Heart right ventricle (tissue), 16 donors: ENCODE measurements at regions not wholly inside any gene's neighbourhood (a gene's known extent, or its start where the extent isn't known, plus 50 kb on each side); places are given as distances from the start of the nearest gene placed in this dataset.
"Not testable (repeated sequence)": the region's sequence is repeated elsewhere in the genome, so short reads cannot be mapped to it uniquely, and the experiment has no call there.

Experiments
- ATAC-seq, 8 donors: fragments of 200-7000 bp; cut with Tn5 transposase; one replicate each; pipeline ENCODE4 v1.9.1; 2020; ENCODE audit warnings: mild to moderate bottlenecking in 8 of 8, moderate library complexity in 8 of 8, moderate number of reproducible peaks in 1 of 8
- DNase-seq, 2 donors: peaks; one replicate each; pipeline ENCODE4 v3.0.0-alpha.2; 2020
- H3K27ac ChIP-seq, 10 donors: fragments of 200-600 bp; sonication (generic) in 2 of 10; one replicate each; pipeline versions ENCODE4 v1.5.0 to v1.8.0; 2020 to 2022; ENCODE audit warnings: mild to moderate bottlenecking in 3 of 10
- H3K27me3 ChIP-seq, 7 donors: fragments of 200-600 bp; one replicate each; pipeline ENCODE4 v1.8.0; 2021 to 2022; ENCODE audit warnings: mild to moderate bottlenecking in 2 of 7
- H3K36me3 ChIP-seq, 9 donors: fragments of 200-600 bp; sonication (generic) in 1 of 9; one replicate each; pipeline versions ENCODE4 v1.5.0 to v1.8.0; 2020 to 2022; ENCODE audit warnings: mild to moderate bottlenecking in 2 of 9
- H3K4me1 ChIP-seq, 9 donors: fragments of 200-600 bp; sonication (generic) in 1 of 9; one replicate each; pipeline versions ENCODE4 v1.5.0 to v1.8.0; 2020 to 2022; ENCODE audit warnings: mild to moderate bottlenecking in 4 of 9
- H3K4me3 ChIP-seq, 10 donors: fragments of 200-600 bp; sonication (generic) in 2 of 10; one replicate each; pipeline versions ENCODE4 v1.5.0 to v1.8.0; 2020 to 2022; ENCODE audit warnings: mild to moderate bottlenecking in 7 of 10, moderate library complexity in 2 of 10
- H3K9me3 ChIP-seq, 11 donors: fragments of 200-600 bp in 10 of 11; sonication (generic) in 2 of 11; one replicate each; pipeline versions ENCODE4 v1.5.0 to v1.8.0; 2013 to 2022; ENCODE audit warnings: mild to moderate bottlenecking in 2 of 11, control low read depth in 1 of 11, moderate library complexity in 1 of 11
- WGBS, 2 donors: extraction: QIAGEN DNeasy Blood & Tissue Kit; methylation state at CpG; one replicate each; pipeline ENCODE4 v1.1.7; 2013; ENCODE audit warnings: inconsistent platforms in 1 of 2; 5-methylcytosine and 5-hydroxymethylcytosine counted together
- intact Hi-C, 10 donors: fragments of 100-400 bp; cut with DNase I; formaldehyde crosslinking; loops; one replicate each; pipeline versions ENCODE4 v1.11.1 to v1.14.2; 2022
- TF ChIP-seq, protein P1 (sequence below), 9 donors: fragments of 200-600 bp; sonication (generic) in 2 of 9; IDR thresholded peaks; one replicate each; pipeline versions ENCODE4 v1.5.0 to v1.8.0; 2021 to 2022; ENCODE audit warnings: antibody characterized with exemption in 9 of 9, mild to moderate bottlenecking in 5 of 9, moderate library complexity in 1 of 9
- donor health status: Arrhythmogenic right ventricular cardiomyopathy.
- donor health status: ischemic (EF 13 %, LVEDD 7.1; RV severe dilation, severe dysfunction).
- donor health status: healthy with polysubstance abuse.
- donor health status: DM: no; HTN: yes; CAD: no.
- donor health status: DM: no; HTN: no; CAD: no.
- donor health status: ischemic (EF 25% LVEDD 6.9; RV normal size, moderate dysfunction).
- donor health status: ischemic (EF 25% LVEDD 5.7; RV mildly dilated, moderate dysfunction).
- donor health status: healthy.
- donor health status: DM: yes; HTN: yes; CAD: no.
- donor health status: Ischemic cardiomyopathy.
- donor health status: ischemic (EF 35%, LVEDD 5.7; RV mildly dilated, moderate dysfunction).
- donor health status: nonischemic (EF 11% LVEDD 7.7; RV severe dilation, severe dysfunction).
- donor health status: DM: yes; HTN: yes; CAD: no.
- donor health status: PGD.
- donor health status: ischemic (EF 29% LVEDD 5.4; RV normal size, mild dysfunction).
- donor health status: nonischemic (EF 23%, LVEDD 6.1; RV moderate dilation, normal function).

DNA sequence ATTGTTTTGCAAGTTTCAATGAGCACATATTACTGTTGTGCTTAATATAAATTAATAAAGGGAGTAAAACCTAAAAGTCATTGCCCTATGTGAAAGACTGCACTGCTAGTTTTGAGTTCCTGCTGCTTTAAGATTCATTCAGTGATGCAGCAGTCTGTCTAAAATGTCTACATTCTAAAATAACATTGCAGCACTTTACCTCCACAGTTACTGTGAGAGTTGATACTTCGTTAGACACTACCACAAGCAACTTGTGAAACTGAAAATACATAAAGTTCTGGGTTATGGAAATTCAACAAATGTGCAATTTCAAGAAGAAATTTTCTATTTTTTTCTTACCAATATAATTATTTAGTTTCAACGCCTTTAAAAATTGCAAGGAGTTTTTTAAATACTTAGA is 1175.2 kb upstream of the DIAPH2 start:
- no peak for ATAC-seq
- Histone ChIP-seq H3K27me3 (no peaks in the 10 kb centered on the region), H3K36me3 (no peaks in the 10 kb centered on the region), H3K4me1 (no peaks in the 10 kb centered on the region), H3K27ac (no peak overlapping the region), H3K9me3 (peaks cover 0 to 6% (median 0%) of the 10 kb centered on the region in 11 donors), H3K4me3 (no peak overlapping the region)
- 72 to 76% methylated on average over 2 of the region's 2 CpGs for WGBS, 2 donors
- DNase-seq = no peak
- TF ChIP-seq, protein P1, sequence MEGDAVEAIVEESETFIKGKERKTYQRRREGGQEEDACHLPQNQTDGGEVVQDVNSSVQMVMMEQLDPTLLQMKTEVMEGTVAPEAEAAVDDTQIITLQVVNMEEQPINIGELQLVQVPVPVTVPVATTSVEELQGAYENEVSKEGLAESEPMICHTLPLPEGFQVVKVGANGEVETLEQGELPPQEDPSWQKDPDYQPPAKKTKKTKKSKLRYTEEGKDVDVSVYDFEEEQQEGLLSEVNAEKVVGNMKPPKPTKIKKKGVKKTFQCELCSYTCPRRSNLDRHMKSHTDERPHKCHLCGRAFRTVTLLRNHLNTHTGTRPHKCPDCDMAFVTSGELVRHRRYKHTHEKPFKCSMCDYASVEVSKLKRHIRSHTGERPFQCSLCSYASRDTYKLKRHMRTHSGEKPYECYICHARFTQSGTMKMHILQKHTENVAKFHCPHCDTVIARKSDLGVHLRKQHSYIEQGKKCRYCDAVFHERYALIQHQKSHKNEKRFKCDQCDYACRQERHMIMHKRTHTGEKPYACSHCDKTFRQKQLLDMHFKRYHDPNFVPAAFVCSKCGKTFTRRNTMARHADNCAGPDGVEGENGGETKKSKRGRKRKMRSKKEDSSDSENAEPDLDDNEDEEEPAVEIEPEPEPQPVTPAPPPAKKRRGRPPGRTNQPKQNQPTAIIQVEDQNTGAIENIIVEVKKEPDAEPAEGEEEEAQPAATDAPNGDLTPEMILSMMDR (IDR thresholded peaks at IDR 0.05) = no peak
- intact Hi-C loops = no loop called here

DNA sequence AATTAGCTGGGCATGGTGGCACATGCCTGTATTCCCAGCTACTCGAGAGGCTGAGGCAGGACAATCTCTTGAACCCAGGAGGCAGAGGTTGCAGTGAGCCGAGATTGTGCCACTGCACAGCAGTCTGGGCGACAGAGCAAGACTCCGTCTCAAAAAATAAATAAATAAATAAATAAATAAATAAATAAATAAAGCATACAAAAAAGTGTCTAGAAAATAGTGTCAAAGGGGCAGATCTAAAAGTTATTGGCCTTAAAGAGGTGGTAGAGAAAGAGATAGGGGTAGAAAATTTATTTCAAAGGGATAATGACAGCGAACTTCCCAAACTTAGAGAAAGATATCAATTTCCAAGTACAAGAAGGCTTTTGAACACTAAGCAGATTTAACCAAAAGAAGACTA is 1160.6 kb upstream of the DIAPH2 start:
- H3K36me3 ChIP-seq, DNase-seq, intact Hi-C loops, H3K27ac ChIP-seq, H3K4me1 ChIP-seq, H3K27me3 ChIP-seq, ATAC-seq, H3K4me3 ChIP-seq, H3K9me3 ChIP-seq: not testable (repeated sequence)
- WGBS, 2 donors = 87 to 91% methylated on average over 5 of the region's 5 CpGs

DNA sequence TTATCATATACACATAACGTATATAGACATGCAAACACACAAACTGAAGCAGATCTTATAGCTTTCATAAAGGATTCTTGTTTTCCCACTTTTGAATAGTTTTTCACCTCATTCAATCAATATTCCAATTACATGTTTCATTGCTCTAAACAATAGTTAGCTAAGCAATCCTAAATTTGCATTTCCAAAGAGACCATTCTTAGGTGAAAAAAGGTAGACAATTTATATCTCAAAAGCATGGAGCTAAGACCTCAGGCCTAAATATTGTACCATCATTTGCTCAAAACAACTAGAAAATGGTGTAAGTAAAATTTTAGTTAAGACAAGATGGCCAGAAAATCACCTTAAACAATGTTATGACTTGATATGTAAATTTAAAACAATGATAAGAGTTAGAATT is 1148.5 kb upstream of the DIAPH2 start:
- ATAC-seq (no peak), DNase-seq (no peak)
- Histone ChIP-seq H3K9me3 (no peaks in the 10 kb centered on the region), H3K4me1 (no peaks in the 10 kb centered on the region), H3K27ac (no peak overlapping the region), H3K36me3 (no peaks in the 10 kb centered on the region), H3K27me3 (no peaks in the 10 kb centered on the region), H3K4me3 (no peak overlapping the region)
- TF ChIP-seq, protein P1 (IDR thresholded peaks at IDR 0.05) = no peak
- 89 to 96% methylated on average over 1 of the region's 1 CpG for WGBS, 2 donors
- intact Hi-C loops = no loop called here

DNA sequence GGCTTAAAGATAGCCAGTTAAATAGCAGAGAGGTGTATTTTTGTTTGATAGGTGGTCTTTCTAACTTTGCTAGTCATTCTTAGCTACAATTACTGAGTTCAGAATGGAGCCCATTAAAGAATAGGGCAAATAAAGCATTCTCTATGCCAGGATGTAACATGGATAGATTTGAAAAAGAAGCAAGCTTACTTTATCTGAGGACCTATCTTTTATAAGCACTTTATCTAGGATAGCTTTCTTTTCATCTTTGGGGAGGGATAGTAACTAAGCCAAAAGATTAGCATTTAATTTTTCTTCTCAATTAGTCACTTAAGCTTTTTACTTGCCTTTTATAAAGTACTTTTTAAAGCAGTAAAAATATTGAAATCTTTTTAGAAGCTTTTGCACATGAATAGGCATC is 1148.0 kb upstream of the DIAPH2 start:
- DNase-seq (no peak), ATAC-seq (no peak)
- H3K27ac ChIP-seq = no peak overlapping the region
- H3K4me1 ChIP-seq = no peaks in the 10 kb centered on the region
- H3K9me3 ChIP-seq = no peaks in the 10 kb centered on the region
- intact Hi-C loops = no loop called here
- H3K4me3 ChIP-seq = no peak overlapping the region
- H3K36me3 ChIP-seq = no peaks in the 10 kb centered on the region
- no peaks in the 10 kb centered on the region for H3K27me3 ChIP-seq
- TF ChIP-seq, protein P1 (IDR thresholded peaks at IDR 0.05) = no peak

DNA sequence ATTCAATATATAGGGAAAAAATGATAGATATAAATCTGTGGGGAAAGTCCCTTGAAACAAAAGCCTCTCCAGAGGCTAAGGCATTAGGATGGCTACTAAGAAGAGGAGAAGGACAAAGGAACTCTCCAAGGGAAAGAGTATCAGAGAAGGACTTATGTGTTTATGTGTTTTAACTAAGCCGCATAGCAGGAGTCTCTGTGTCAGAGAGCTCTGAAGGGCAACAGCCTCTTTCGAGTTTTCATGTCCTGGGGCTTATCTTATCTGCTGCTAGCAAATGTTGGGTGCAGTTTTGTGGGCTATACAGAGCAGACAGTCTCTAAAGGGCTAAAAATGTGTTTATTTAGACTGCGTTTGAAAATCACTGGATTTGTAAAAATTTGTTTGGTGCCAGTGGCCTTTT is 1145.6 kb upstream of the DIAPH2 start:
- TF ChIP-seq, protein P1 (IDR thresholded peaks at IDR 0.05) = no peak
- intact Hi-C loops = no loop called here
- 6 to 13% methylated on average over 3 of the region's 3 CpGs for WGBS, 2 donors

DNA sequence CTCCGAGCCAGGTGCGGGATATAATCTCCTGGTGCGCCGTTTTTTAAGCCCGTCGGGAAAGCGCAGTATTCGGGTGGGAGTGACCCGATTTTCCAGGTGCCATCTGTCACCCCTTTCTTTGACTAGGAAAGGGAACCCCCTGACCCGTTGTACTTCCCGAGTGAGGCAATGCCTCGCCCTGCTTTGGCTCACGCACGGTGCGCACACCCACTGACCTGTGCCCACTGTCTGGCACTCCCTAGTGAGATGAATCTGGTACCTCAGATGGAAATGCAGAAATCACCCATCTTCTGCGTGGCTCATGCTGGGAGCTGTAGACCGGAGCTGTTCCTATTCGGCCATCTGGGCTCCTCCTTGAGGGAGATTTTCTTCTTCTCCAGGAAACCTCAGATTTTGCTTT is 1135.1 kb upstream of the DIAPH2 start:
- H3K4me3 ChIP-seq, H3K36me3 ChIP-seq, H3K4me1 ChIP-seq, intact Hi-C loops, DNase-seq, H3K27me3 ChIP-seq, ATAC-seq, H3K9me3 ChIP-seq, H3K27ac ChIP-seq: not testable (repeated sequence)
- WGBS, 2 donors = 85 to 92% methylated on average over 12 to 14 of the region's 18 CpGs

More for the DNA sequence above, 1145.6 kb upstream of the DIAPH2 start:
- DNase-seq (no peak), ATAC-seq (no peak)
- Histone ChIP-seq H3K27me3 (no peaks in the 10 kb centered on the region), H3K9me3 (no peaks in the 10 kb centered on the region), H3K4me1 (no peaks in the 10 kb centered on the region), H3K27ac (no peak overlapping the region), H3K4me3 (no peak overlapping the region), H3K36me3 (no peaks in the 10 kb centered on the region)
